DMS153 treated with DMSO at 0.1 percent for 48 hours (cell line): ENCODE measurements at regions not wholly inside any gene's neighbourhood (a gene's known extent, or its start where the extent isn't known, plus 50 kb on each side); places are given as distances from the start of the nearest gene placed in this dataset.
A peak's percentile ranks its signal among the peaks of the same experiment; 100 is the strongest.

Experiments used
- DNase-seq: peaks from one replicate; lab custom pipeline; 2025; ENCODE audit not compliant: unreplicated experiment; lab: John Stamatoyannopoulos, UW

DNA sequence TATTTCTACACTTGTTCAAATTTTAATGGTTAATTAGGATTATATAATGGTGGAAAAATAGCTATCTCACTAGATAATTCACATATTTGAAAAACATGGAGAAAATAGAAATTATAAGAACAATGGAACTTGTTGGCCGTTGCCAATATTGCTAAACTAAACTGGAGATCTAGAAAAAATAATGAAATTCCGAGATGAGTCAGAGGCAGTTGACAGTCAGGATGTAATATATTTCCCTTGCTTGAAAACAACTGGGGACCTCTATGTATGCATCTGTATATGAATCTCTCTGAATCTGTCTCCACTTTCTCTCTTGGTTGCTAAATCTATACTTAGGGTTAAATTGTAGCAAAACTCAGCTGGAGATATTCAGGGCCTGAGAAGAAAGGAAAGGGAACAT, 1108.2 kb upstream of the GJE1 start:
- no peak for DNase-seq

DNA sequence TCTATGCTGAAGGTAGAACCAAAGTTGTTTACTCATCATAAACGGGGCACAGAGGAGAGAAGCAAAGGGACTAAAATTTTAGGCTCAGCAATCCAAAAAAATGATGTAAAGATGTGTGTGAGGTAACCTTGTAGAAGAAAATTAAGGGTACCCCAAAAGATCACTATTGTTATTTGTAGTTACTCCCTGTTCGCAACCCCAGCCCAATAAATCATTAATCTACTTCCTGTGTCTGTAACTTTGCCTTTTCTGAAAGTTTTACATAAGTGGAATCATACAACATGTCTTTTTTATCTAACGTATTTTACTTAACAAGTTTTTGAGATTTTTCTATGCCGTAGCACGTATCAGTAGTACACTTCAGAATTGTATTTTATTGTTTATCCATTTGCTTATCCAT, 1114.8 kb upstream of the GJE1 start:
- DNase-seq = no peak

DNA sequence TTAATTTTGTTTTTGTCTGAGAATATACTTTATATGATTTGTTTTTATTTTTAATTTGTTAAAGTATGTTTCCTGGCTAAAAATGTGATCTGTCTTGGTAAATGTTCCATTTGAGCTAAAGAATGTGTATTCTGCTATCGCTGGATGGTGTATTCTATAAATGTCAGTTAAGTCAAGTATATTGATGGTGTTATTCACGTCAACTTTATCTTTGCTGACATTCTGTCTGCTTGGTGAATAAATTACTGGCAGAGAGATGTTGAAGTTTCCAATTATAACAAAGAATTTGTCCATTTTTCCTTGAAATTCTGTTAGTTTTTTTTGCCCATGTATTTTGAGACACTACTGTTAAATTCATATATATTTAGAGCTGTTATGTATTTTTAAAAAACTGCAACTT, 1131.8 kb upstream of the GJE1 start:
- no peak for DNase-seq

DNA sequence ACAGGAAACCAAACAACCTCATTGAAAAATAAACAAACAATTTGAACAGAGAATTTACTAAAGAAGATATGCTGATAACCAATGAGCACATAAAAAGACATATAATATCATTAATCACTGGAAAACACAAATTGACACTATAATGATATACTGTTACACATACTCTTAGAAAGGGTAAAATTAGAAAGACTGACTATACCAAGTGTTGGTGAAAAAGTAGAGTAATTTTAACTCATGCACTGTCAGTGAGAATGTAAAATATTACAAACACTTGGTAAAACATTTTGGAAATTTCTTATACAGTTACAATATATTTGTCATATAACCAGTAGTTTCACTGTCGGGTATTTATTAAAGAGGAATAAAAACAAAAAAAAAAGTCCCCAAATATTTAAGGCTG, 1139.2 kb upstream of the GJE1 start:
- DNase-seq = no peak

DNA sequence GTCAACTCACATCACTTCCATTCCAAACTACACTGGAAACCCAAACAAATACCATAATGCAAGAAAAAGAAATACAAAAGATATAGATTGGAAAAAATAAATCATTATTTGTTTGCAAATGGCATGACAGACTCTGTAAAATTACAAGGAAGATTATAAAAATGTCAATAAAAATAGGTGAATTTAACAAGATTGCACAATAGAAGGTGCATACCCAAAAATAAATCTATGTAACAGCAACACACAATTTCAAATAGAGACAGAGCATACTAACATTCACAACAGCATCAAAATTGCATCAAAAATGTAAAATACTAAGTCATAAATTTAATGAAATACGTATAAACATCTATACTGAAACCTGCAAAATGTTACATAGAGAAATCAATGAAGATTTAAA, 1140.0 kb upstream of the GJE1 start:
- DNase-seq = no peak

DNA sequence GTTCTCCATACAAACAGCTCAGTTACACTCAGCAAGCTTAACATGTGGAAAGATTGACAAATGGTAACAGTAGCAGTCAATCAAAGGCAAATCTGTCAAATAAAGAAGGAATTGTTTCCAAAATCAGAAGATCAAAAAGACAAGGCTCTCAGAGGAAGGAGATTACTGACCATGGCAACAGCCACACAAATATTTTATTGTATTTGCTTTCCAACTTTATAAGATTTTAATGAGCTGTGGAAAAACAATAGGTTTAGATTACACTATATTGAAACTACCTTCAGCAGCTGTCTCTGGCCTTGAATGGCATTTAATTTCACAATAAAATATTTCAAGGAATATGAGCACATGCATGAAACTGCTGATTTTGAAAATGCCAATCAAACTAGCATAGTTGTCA, 1143.9 kb upstream of the GJE1 start:
- no peak for DNase-seq

DNA sequence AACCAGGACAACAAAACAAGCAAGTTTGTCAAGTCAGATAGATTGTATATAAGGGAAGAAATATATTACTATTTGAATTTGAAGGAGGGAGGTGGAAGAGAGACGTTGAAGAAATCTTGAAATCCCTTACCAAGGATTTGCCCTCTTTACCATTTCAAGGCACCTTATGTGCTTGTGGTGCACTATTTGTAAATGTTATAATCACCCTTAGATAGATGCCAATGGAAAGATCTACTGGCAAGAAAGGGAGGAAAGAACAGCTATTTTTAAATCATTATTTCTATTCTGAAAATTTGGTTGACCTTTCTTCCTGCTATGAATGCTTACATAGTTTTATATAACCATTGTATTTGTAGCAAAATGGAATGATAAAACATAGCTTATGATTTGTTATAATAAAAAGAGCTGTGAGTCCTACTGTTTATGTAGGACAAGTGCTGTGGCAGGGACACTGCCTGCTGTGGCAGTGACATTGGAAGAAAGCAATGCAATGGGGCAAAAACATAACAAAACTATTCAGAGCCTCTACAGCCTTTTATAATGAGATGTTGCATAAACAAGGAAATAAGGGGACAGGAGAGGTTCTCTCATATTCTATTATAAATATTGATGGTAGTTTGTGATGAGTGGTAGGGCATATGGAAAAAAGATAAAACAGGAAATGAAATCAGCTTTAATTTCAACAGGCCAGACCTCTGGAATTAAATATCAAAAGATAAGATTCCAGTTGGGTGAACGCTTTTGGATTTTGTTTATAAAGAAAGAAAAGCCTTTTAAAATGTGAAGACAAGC, 1145.2 kb upstream of the GJE1 start:
- no peak for DNase-seq

DNA sequence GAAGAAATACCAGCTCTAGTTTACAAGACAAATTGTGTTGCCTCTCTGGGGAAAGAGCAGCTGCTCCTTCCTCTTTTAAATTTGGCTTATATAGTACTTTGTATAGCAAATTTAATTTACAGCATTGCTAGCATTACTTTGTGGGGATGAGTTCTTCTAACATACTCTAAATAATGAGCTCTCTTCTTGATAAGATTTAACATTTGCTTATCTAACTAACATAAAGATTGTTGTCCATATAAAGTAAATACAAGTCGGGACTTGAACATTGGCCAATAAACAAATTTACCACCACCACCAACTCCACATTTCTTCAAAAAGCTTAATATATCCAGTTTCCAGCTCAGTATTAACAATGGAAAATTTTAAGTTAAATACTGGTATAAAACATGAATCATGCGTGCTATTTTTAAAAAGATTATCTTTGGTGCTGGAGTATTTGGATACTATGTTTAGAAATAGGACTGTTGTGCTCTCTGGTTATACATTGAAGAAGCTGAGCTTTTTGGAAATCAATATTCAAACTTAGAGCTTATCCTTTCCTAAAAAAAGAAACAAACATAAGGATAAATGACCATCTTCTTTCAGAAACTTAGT, 1146.9 kb upstream of the GJE1 start:
- no peak for DNase-seq

DNA sequence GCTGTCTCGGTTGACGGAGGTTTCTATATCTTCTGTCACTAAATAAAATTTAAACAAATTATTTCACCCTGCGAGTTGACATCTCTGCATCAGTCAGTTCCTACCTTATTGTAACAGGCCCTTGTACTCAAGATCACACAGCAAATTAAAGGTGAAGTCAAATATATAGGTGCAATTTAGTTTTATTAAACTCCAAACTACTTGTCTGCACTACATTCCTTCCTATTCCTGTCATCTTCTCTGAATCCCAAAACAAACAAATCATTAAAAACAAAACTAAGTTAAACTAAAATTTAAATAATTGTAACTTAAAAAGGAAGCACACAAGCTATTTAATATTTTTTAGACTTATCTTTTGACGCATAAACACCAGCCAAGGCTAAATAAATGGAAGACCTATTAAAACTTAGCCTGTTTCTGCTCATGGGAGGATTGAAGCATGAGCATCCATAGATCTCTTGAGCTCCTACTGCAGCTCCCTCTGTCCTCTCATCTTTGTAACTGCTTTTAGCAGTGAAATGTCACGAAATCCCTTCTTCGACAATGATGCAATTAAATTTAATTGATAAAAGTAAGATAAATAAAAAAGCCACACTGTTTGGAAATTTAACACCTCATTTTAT, 1152.3 kb upstream of the GJE1 start:
- DNase-seq = no peak

DNA sequence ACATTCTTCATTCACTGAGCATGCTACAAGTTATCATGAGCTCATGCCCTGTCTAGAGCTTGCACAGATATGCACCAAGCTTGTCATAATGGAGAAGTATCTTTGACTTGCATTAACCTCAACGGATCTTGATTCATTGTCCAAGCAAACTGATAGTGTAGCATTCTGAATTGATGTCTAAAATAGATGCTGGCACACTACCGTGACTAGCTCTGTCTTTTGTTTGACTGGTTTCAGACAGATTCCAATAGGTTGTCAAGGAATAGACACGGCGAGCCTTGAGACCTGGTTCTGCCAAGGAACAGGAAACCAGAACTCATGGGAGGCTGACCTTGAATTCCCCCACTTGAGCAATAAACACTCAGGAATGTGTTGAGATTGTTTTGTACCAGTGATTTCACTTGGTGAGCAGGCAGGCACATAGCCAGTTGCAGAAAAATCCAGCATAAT, 1153.1 kb upstream of the GJE1 start:
- no peak for DNase-seq

DNA sequence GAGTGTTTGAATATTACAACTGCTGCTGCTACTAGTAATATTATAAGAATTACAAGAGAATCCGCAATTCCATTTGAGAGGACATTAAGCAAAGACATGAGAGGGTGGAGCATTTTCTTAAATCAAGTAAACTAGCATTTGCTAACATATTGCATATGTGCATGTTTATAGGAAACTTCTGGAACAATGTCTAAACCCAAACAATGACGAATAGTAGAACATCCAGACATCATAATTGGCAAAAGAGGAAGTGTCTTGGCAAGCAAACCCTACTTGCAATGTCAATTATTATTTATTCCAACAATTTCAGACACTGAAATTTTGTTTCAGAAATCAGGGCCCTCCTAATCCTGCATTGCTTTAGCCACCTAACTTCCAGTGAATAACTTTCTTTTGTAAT, 1155.3 kb upstream of the GJE1 start:
- no peak for DNase-seq

DNA sequence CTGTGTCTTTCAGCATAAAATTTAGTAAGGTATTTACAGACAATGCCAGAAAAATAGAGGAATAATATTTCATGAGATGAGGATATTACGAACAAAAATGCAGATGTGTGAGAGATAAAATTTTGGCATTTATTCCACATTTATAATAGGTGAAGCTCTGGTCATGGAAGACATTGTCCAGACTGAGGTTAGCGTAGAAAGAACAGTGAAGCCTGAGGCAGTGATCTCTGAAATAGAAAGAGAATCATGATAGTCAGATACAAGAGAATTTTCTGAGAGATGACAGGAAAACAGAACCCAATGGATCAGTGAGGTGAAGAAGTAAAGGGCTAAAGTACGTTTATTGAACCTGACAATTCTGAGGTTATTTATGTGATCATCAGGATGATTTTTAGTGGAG, 1155.9 kb upstream of the GJE1 start:
- no peak for DNase-seq

DNA sequence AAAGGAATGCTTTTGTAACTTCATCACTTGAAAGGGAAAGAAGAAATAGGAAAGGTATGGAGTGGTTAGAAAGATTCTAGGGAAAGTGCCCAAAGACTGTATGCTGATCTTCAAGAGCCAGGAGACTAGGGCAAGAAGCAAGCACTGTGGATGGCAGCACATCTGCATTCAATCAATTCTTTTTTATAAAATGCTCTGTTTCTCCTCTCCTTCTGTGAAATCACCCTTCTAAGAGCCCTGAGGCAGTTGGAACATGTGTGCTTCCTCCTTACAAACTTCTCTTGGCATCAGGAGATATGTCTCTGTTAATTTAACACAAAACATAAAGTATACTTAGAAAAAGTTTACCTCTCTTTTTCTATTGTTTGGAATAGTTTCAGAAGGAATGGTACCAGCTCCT, 1162.2 kb upstream of the GJE1 start:
- DNase-seq = no peak

DNA sequence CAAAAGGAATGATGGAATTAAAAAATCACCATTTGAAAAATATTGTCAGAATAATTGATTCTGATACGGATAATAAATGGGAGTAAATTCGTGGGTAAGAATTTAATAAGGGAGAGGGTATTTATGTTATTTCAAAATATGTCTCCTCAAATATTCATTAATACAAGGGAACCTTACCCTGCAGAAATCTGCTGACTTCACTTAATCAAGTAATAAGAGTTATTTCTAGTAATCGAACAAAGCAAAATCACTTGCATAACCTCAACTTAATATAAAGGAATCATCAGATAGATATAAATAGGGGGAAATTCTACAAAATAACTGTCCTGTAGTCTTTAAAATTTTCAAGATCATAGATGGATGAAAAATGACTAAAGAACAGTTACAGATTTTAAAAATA, 1164.7 kb upstream of the GJE1 start:
- DNase-seq = no peak

DNA sequence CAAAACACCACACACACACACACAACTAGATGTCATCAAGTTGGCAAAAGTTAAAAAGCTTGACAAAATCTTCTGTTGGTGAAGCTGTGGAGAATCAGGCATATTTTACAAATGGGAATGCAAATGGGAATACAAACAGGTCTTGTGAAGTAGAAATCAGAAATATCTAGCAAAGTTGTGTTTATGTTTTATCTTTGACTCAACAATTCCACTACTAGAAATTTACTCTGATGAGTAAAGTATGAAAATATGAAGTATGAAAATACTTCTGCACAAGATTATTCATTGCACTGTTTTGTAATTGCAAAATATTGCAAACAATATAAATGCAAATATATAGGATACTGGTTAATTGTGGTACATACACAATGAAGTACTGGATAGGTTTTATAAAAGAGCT, 1166.0 kb upstream of the GJE1 start:
- DNase-seq = no peak

DNA sequence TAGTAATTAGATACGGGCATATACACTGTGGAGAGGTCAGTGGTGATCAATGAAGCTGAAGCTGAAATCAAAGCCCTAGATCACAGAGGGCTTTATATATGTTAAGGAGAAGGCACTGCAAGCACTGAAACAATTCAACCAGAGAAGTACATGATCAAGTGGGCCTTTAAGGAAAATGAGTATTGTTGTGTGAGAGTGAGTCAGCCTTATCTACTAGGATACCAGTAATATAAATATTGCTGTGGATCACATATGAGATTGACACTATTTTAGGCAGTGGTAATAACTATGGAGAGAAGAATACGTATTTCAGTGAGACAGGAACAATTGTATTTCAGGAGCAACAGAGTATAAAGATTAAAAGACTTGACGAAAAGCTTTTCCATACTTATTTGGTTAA, 1172.2 kb upstream of the GJE1 start:
- DNase-seq = no peak

DNA sequence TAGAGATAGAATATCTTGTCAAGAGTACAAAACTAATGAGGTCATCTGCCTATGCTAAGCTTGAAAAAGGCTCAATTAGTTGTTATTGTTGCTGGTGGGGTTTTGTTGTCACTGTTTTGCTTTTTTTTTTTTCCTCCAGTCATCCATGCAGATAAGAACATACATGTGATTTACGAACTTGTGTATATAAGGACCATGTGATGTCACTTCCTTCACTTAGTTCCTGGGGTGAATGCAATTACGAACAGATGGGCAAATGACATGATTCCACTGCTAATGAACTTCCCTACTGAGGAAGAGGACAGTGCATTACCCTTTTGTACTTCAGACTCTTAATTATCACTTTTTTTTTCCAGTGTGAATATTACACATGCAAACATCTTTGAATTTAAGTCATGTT, 1175.3 kb upstream of the GJE1 start:
- DNase-seq = peak; percentile 68

DNA sequence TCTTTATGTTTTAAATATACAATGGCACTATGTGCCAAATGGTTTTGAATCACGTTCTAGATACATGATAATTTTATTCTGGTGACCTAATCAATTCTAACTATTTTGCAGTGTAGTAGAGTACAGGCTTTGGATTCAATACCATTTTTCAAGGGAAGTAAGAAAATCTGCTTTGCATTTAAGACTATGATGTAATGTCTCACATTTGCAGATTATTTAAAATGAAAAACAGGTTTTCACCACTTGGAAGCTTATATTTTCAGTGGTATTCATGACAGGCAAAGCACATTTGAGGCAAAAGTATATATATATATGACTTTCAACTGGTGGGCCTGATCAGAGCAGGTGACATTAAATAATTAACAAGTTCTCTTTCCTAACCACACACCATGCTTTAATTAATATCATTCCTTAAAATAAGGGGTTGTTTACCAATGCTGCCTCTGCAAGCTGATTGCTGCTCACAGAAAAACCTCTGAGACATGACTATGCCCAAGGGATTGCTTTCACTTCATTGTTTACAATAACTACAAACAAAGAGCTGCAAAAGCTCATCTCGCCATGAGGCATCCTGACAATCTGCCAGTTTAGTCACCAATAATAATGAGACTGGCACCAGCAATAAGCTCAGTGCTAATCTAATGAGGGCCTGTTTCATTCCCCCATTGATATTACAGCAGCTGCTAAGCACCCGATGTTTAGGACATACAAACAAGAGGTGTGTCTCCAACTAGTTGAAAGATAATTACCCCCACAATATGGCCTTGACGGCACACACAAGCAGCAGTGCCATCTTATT, 1176.0 kb upstream of the GJE1 start:
- DNase-seq = peak; percentile 97

DNA sequence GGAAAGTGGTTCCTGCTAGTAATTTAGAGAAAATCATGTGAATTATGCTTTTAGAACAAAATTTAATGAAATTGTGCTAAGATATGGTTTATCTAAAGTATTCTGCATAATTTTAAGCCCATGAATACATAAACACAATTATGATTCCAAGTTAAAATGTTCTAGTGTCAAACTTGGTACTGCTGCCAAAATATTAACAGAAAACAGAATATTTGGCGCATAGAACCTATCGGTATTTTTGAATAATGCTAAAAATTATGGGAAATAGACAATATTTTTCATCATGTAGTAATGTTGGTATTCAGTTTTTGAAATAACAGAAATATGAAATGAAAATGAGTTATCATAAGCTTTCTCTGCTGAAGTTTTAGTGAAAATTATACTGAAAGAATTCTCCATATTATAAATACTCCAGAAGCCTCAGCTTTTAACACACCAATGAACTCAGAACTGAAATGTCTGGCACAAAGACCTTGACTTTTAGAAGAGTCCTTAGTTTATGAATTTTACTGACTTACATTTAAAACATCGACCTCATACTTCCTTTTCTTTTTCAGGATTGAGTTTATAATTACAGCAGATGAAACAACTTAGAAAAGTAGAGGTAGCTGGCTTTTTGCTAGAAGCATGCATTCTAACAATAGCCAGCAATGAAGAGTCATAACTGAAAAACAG, 1192.3 kb upstream of the GJE1 start:
- no peak for DNase-seq

DNA sequence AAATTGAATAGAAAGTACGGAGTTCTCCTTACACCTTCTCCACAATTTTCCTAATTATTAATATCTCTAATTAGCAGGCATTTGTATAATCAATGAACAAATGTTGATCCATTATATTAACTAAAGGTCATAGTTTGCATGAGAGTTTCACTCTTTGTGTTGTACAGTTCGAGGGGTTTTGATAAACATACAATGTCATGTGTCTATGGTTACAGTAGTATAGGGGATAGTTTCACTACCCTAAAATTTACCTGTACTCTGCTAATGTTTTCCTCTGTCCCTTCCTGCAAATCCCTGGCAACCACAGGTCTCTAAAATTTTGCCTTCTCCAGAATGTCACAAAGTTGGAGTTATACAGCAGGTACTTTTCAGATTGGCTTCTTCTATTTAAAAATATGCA, 1199.8 kb upstream of the GJE1 start:
- DNase-seq = no peak

DNA sequence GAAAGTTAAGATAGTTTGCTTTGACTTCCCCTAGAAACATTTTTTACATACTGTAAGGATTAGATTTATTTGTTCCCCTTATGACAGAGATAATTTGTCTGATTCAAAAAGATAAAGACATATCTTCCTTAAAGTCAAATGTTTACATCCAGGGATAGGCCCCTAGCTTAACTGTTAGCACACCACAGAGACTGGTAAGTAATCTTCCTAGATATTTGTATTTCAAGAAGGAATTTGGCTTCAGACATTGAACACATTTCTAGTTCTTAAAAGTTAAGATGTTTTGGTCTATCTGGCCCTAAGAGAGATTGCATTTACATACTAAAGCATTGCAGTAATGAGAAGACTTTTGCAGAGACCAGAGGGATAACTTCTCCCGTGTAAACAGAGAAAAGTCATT, 1201.1 kb upstream of the GJE1 start:
- no peak for DNase-seq
